HepG2 (cell line): ENCODE measurements at regions not wholly inside any gene's neighbourhood (a gene's known extent, or its start where the extent isn't known, plus 50 kb on each side); places are given as distances from the start of the nearest gene placed in this dataset.

Experiments
- GPBP1L1 ChIP-seq: sonication (generic); formaldehyde crosslinking; IDR thresholded peaks from 2 replicates; pipeline ENCODE4 v1.5.0; 2020; ENCODE audit warnings: mild to moderate bottlenecking, missing genetic modification reagents
- HCFC1 ChIP-seq: fragments of 150-350 bp; IDR thresholded peaks from 2 replicates; pipeline ENCODE4 v1.6.1; 2014; ENCODE audit warnings: low read depth, low read length
- HNF1B ChIP-seq: sonication (generic); formaldehyde crosslinking; IDR thresholded peaks from 2 replicates; pipeline ENCODE4 v1.5.1; 2020; ENCODE audit warnings: mild to moderate bottlenecking, moderate library complexity, missing genetic modification reagents
- HNRNPLL ChIP-seq: fragments of 200-400 bp; formaldehyde crosslinking; IDR thresholded peaks from 2 replicates; pipeline ENCODE4 v1.6.1; 2017; ENCODE audit warnings: mild to moderate bottlenecking, low read depth, low read length; ENCODE audit not compliant: poor library complexity, severe bottlenecking
- MLLT10 ChIP-seq: sonication (generic); formaldehyde crosslinking; IDR thresholded peaks from 2 replicates; pipeline ENCODE4 v1.4.0; 2020; ENCODE audit warnings: missing genetic modification reagents
- MXD1 ChIP-seq: sonication (generic); formaldehyde crosslinking; IDR thresholded peaks from 2 replicates; pipeline ENCODE4 v1.4.0; 2020; ENCODE audit warnings: mild to moderate bottlenecking, missing genetic modification reagents
- NBN ChIP-seq: fragments of 450-650 bp; conservative IDR thresholded peaks from 2 replicates; pipeline ENCODE4 v1.6.1; 2017
- NFE2L2 ChIP-seq: fragments of 150-350 bp; IDR thresholded peaks from 2 replicates; pipeline ENCODE4 v1.6.1; 2014; ENCODE audit warnings: low read length
- NKX3-1 ChIP-seq: sonication (generic); formaldehyde crosslinking; IDR thresholded peaks from 2 replicates; pipeline ENCODE4 v1.5.0; 2020; ENCODE audit warnings: missing genetic modification reagents
- RCOR2 ChIP-seq: IDR thresholded peaks from 2 replicates; pipeline ENCODE4 v1.6.1; 2016; ENCODE audit warnings: missing biosample characterization, missing genetic modification reagents
- RFXANK ChIP-seq: IDR thresholded peaks from 2 replicates; pipeline ENCODE4 v1.6.1; 2016
- TAF15 ChIP-seq: fragments of 200-400 bp; formaldehyde crosslinking; IDR thresholded peaks from one replicate; pipeline ENCODE4 v1.6.1; 2018; ENCODE audit warnings: mild to moderate bottlenecking, low read depth, low read length; ENCODE audit not compliant: poor library complexity, severe bottlenecking
- THAP7 ChIP-seq: sonication (generic); formaldehyde crosslinking; IDR thresholded peaks from 2 replicates; pipeline ENCODE4 v1.8.1; 2023; ENCODE audit warnings: mild to moderate bottlenecking, missing genetic modification reagents
- THAP8 ChIP-seq: sonication (generic); formaldehyde crosslinking; IDR thresholded peaks from 2 replicates; pipeline ENCODE4 v1.5.1; 2020; ENCODE audit warnings: missing genetic modification reagents, mild to moderate bottlenecking, borderline replicate concordance
- TOE1 ChIP-seq: sonication (generic); formaldehyde crosslinking; IDR thresholded peaks from 2 replicates; pipeline ENCODE4 v1.4.0; 2020; ENCODE audit warnings: mild to moderate bottlenecking, missing genetic modification reagents
- TRIM22 ChIP-seq: fragments of 450-650 bp; IDR thresholded peaks from 2 replicates; pipeline ENCODE4 v1.6.1; 2017
- ZBTB39 ChIP-seq: sonication (generic); formaldehyde crosslinking; IDR thresholded peaks from 2 replicates; pipeline ENCODE4 v1.5.0; 2020; ENCODE audit warnings: missing genetic modification reagents
- ZNF12 ChIP-seq: sonication (generic); formaldehyde crosslinking; IDR thresholded peaks from 2 replicates; pipeline ENCODE4 v1.5.0; 2020; ENCODE audit warnings: missing genetic modification reagents
- ZNF362 ChIP-seq: sonication (generic); formaldehyde crosslinking; IDR thresholded peaks from 2 replicates; pipeline ENCODE4 v1.4.0; 2020; ENCODE audit warnings: missing genetic modification reagents, mild to moderate bottlenecking, borderline replicate concordance
- ZNF562 ChIP-seq: sonication (generic); formaldehyde crosslinking; IDR thresholded peaks from 2 replicates; pipeline ENCODE4 v1.8.0; 2022; ENCODE audit warnings: missing genetic modification reagents, borderline replicate concordance
- ZNF879 ChIP-seq: sonication (generic); formaldehyde crosslinking; IDR thresholded peaks from 2 replicates; pipeline ENCODE4 v1.8.1; 2023; ENCODE audit warnings: missing genetic modification reagents

- TF ChIP-seq TRIM22 (no peak), GPBP1L1 (CRISPR knock-in tag) (no peak), THAP7 (CRISPR knock-in tag) (no peak), TOE1 (CRISPR knock-in tag) (peak; percentile 95), HNF1B (CRISPR knock-in tag) (peak; percentile 97), NFE2L2 (peak; percentile 56; the same call in 1 of the 2 replicates), NKX3-1 (CRISPR knock-in tag) (peak; percentile 97), RFXANK (CRISPR knock-in tag) (no peak), MXD1 (CRISPR knock-in tag) (peak; percentile 98), ZNF362 (CRISPR knock-in tag) (peak; percentile 77; the same call in 1 of the 2 replicates), ZNF12 (CRISPR knock-in tag) (peak; percentile 87), RCOR2 (CRISPR knock-in tag) (peak; percentile 77), TAF15 (no peak), ZNF879 (0 out of 2 replicates have a peak, but pooled peaks have one; percentile 79), ZNF562 (no peak), ZBTB39 (CRISPR knock-in tag) (no peak; the same call in 1 of the 2 replicates), HCFC1 (peak; percentile 74), THAP8 (CRISPR knock-in tag) (peak; percentile 97; the same call in 1 of the 2 replicates), NBN (no peak), HNRNPLL (peak; percentile 70), MLLT10 (no peak)
Measured at GRCh38 chr17:77088455-77089123, 52.2 kb upstream of the SEC14L1 start (continued).
